PC-3 (cell line): ENCODE measurements at regions not wholly inside any gene's neighbourhood (a gene's known extent, or its start where the extent isn't known, plus 50 kb on each side); places are given as distances from the start of the nearest gene placed in this dataset.

Experiments used
- ATAC-seq: fragments of 200-7000 bp; cut with Tn5 transposase; 2 replicates; pipeline ENCODE4 v1.9.1; 2020; ENCODE audit warnings: mild to moderate bottlenecking, moderate library complexity
- BruUV-seq: library from RNA; stranded (reverse); fragments of 400-500 nt; replicated peaks from 2 replicates; lab custom pipeline; 2021; lab: Mats Ljungman, UMichigan
- CTCF ChIA-PET: fragments of 300-600 bp; sonication (Branson Sonifier 250); formaldehyde crosslinking; loops from one replicate; lab custom pipeline; 2022; ENCODE audit warnings: antibody characterized with exemption; lab: Charles Lee
- POLR2A ChIA-PET: fragments of 300-600 bp; sonication (Branson Sonifier 250); formaldehyde crosslinking; loops from one replicate; lab custom pipeline; 2022; ENCODE audit warnings: antibody characterized with exemption; ENCODE audit not compliant: unreplicated experiment; lab: Charles Lee
- DNase-seq: peaks from one replicate; pipeline ENCODE4 v3.0.0-alpha.2; 2015
- H2AFZ ChIP-seq: fragments of 300-600 bp; sonication (generic); 2 replicates; pipeline ENCODE4 v1.6.0; 2016; ENCODE audit warnings: antibody characterized with exemption, low read length
- H3F3A ChIP-seq: fragments of 300-600 bp; sonication (generic); one replicate; pipeline ENCODE4 v1.6.0; 2017; ENCODE audit warnings: antibody characterized with exemption, low read length, control low read depth, mild to moderate bottlenecking; ENCODE audit not compliant: unreplicated experiment
- H3K27ac ChIP-seq: fragments of 300-600 bp; sonication (generic); 2 replicates; pipeline ENCODE4 v1.5.1; 2016; ENCODE audit warnings: mild to moderate bottlenecking, low read length
- H3K27me3 ChIP-seq: fragments of 300-600 bp; sonication (generic); 2 replicates; pipeline ENCODE4 v1.6.1; 2016; ENCODE audit warnings: low read length, mixed read lengths
- H3K36me3 ChIP-seq: fragments of 300-600 bp; sonication (generic); 2 replicates; pipeline ENCODE4 v1.6.1; 2016; ENCODE audit warnings: low read depth, mixed run types, low read length, mixed read lengths
- H3K4me1 ChIP-seq: fragments of 300-600 bp; sonication (generic); 2 replicates; pipeline ENCODE4 v1.5.1; 2016; ENCODE audit warnings: low read length; ENCODE audit not compliant: insufficient read depth
- H3K4me2 ChIP-seq: fragments of 300-600 bp; sonication (generic); 2 replicates; pipeline ENCODE4 v1.6.0; 2016; ENCODE audit warnings: low read length
- H3K4me3 ChIP-seq: fragments of 300-600 bp; sonication (generic); 2 replicates; pipeline ENCODE4 v1.5.1; 2016; ENCODE audit warnings: mild to moderate bottlenecking, low read length, mixed read lengths
- H3K79me2 ChIP-seq: fragments of 300-600 bp; sonication (generic); 2 replicates; pipeline ENCODE4 v1.6.1; 2017; ENCODE audit warnings: low read length, mixed read lengths
- H3K9ac ChIP-seq: fragments of 300-600 bp; sonication (generic); 2 replicates; pipeline ENCODE4 v1.6.0; 2016; ENCODE audit warnings: mild to moderate bottlenecking, low read length
- H3K9me2 ChIP-seq: fragments of 300-600 bp; sonication (generic); replicated peaks from 2 replicates; pipeline ENCODE4 v1.6.1; 2016; ENCODE audit warnings: mixed run types, low read length, mixed read lengths
- H3K9me3 ChIP-seq: fragments of 300-600 bp; sonication (generic); 2 replicates; pipeline ENCODE4 v1.6.1; 2016; ENCODE audit warnings: low read length, mixed read lengths
- H4K20me1 ChIP-seq: fragments of 300-600 bp; sonication (generic); 2 replicates; pipeline ENCODE4 v1.6.1; 2016; ENCODE audit warnings: low read length, mixed read lengths
- EZH2 ChIP-seq: fragments of 300-600 bp; sonication (generic); IDR thresholded peaks from one replicate; pipeline ENCODE4 v1.6.1; 2017; ENCODE audit warnings: antibody characterized with exemption, mild to moderate bottlenecking, low read length; ENCODE audit not compliant: unreplicated experiment
- EZH2phosphoT487 ChIP-seq: fragments of 300-600 bp; sonication (generic); IDR thresholded peaks from 2 replicates; pipeline ENCODE4 v1.6.1; 2018; ENCODE audit warnings: mild to moderate bottlenecking, antibody characterized with exemption, low read length, borderline replicate concordance
- intact Hi-C: fragments of 100-400 bp; cut with micrococcal nuclease; formaldehyde crosslinking; loops from 2 replicates; pipeline ENCODE4 v1.9.0; 2023
- TF ChIP-seq, protein P1 (sequence below): fragments of 300-600 bp; sonication (generic); conservative IDR thresholded peaks from 2 replicates; pipeline ENCODE4 v1.5.1; 2017; ENCODE audit warnings: antibody characterized with exemption, low read depth, mild to moderate bottlenecking, low read length

DNA sequence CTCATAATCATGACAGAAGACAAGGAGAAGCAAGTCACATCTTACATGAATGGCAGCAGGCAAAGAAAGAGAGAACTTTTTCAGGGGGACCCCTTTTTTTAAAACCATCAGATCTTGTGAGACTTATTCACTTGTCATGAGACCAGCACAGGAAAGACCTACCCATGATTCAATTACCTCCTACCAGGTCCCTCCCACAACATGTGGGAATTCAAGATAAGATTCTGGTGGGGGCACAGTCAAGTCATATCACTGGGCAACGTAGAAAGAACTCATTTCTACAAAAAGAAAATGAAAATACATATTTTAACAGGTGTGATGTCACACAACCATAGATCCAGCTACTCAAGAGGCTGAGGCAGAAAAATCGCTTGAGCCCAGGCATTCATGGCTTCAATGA is 304.1 kb downstream of the IPMK start:
- no peak for DNase-seq
- ChIA-PET CTCF (no interaction called here), POLR2A (no interaction called here)
- H3K4me3 ChIP-seq = no peak overlapping the region
- BruUV-seq = no TSS peak
- H3K9ac ChIP-seq = no peak overlapping the region
- no peak overlapping the region for H3K4me2 ChIP-seq
- no peak overlapping the region for H3K27ac ChIP-seq
- peaks cover 19% of the 10 kb centered on the region for H3K4me1 ChIP-seq
- no peaks in the 10 kb centered on the region for H3F3A ChIP-seq
- H3K9me2 ChIP-seq = no peaks in the 10 kb centered on the region
- intact Hi-C loops = loop anchor here (5.0 kb wide), 2 partner anchors 79 to 99 kb away; no protein-coding TSS in a partner anchor
- H4K20me1 ChIP-seq = no peaks in the 10 kb centered on the region
- no peaks in the 10 kb centered on the region for H3K9me3 ChIP-seq
- H3K27me3 ChIP-seq = no peaks in the 10 kb centered on the region
- no peak overlapping the region for H2AFZ ChIP-seq
- no peaks in the 10 kb centered on the region for H3K36me3 ChIP-seq
- H3K79me2 ChIP-seq = no peaks in the 10 kb centered on the region
- TF ChIP-seq EZH2phosphoT487 (no peak), EZH2 (no peak)
- TF ChIP-seq, protein P1, sequence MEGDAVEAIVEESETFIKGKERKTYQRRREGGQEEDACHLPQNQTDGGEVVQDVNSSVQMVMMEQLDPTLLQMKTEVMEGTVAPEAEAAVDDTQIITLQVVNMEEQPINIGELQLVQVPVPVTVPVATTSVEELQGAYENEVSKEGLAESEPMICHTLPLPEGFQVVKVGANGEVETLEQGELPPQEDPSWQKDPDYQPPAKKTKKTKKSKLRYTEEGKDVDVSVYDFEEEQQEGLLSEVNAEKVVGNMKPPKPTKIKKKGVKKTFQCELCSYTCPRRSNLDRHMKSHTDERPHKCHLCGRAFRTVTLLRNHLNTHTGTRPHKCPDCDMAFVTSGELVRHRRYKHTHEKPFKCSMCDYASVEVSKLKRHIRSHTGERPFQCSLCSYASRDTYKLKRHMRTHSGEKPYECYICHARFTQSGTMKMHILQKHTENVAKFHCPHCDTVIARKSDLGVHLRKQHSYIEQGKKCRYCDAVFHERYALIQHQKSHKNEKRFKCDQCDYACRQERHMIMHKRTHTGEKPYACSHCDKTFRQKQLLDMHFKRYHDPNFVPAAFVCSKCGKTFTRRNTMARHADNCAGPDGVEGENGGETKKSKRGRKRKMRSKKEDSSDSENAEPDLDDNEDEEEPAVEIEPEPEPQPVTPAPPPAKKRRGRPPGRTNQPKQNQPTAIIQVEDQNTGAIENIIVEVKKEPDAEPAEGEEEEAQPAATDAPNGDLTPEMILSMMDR = no peak
- ATAC-seq = no peak

DNA sequence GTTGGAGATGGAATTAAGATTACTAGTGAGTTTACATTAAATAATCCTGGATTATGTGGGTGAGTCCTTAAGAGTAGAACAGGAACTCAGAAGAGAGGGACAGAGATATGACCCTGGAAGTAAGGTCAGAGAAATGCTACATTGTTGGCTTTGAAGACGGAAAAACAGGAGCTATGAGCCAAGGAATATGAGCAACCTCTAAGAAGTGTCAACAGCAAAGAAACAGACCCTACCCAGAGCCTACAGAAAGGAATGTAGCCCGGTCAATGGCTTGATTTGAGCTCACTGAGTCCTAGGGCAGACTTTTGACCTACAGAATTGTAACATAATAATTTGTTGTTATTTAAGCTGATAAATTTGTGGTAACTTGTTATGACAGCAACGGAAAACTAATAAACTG is 304.9 kb downstream of the IPMK start:
- H3K27ac ChIP-seq = no peak overlapping the region
- peaks cover 19% of the 10 kb centered on the region for H3K4me1 ChIP-seq
- H3K9ac ChIP-seq = no peak overlapping the region
- H3K4me3 ChIP-seq = no peak overlapping the region
- H3K79me2 ChIP-seq = no peaks in the 10 kb centered on the region
- intact Hi-C loops = loop anchor here (5.0 kb wide), 2 partner anchors 79 to 99 kb away; no protein-coding TSS in a partner anchor
- no peaks in the 10 kb centered on the region for H3K9me3 ChIP-seq
- H3K4me2 ChIP-seq = no peak overlapping the region
- ChIA-PET POLR2A (no interaction called here), CTCF (no interaction called here)
- DNase-seq (no peak), ATAC-seq (no peak)
- no peak overlapping the region for H2AFZ ChIP-seq
- no peaks in the 10 kb centered on the region for H3K9me2 ChIP-seq
- BruUV-seq = no TSS peak
- H3K36me3 ChIP-seq = no peaks in the 10 kb centered on the region
- no peaks in the 10 kb centered on the region for H3F3A ChIP-seq
- TF ChIP-seq, protein P1 = no peak
- TF ChIP-seq EZH2phosphoT487 (no peak), EZH2 (no peak)
- no peaks in the 10 kb centered on the region for H3K27me3 ChIP-seq
- no peaks in the 10 kb centered on the region for H4K20me1 ChIP-seq

DNA sequence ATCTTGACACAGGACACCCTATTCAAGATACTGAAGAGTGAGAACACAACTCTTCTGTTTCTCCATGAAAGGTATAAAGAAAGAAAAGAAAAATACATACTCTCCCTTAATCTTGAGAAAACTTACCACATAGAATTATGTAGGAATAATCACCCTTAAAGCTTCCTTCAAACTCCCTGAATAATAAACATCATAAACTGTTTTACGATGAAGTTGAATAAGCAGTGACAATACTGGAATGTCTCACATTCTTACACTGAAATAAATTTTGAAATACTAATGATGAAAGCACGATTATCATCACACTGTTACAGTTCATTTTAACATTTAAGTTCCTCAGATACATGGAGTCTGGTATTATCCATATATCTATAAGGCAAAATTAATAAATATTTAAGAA is 306.2 kb downstream of the IPMK start:
- no peaks in the 10 kb centered on the region for H3K9me2 ChIP-seq
- no peaks in the 10 kb centered on the region for H3K27me3 ChIP-seq
- H3F3A ChIP-seq = no peaks in the 10 kb centered on the region
- H3K9me3 ChIP-seq = no peaks in the 10 kb centered on the region
- POLR2A ChIA-PET = no interaction called here
- intact Hi-C loops = loop anchor here (1.0 to 5.0 kb wide), 4 partner anchors 41 to 101 kb away; no protein-coding TSS in a partner anchor
- no TSS peak for BruUV-seq
- no peak overlapping the region for H3K4me3 ChIP-seq
- TF ChIP-seq EZH2 = no peak
- TF ChIP-seq, protein P1 = no peak
- TF ChIP-seq EZH2phosphoT487 = no peak
- no peak overlapping the region for H3K9ac ChIP-seq
- H3K27ac ChIP-seq = no peak overlapping the region
- no peaks in the 10 kb centered on the region for H3K36me3 ChIP-seq
- no peaks in the 10 kb centered on the region for H3K79me2 ChIP-seq
- ATAC-seq (peak; percentile 53), DNase-seq (peak; percentile 36)
- CTCF ChIA-PET = no interaction called here
- H4K20me1 ChIP-seq = no peaks in the 10 kb centered on the region
- no peak overlapping the region for H3K4me2 ChIP-seq
- no peak overlapping the region for H2AFZ ChIP-seq
- H3K4me1 ChIP-seq = peaks cover 19% of the 10 kb centered on the region
